ENCODE measurements at regions not wholly inside any gene's neighbourhood (a gene's known extent, or its start where the extent isn't known, plus 50 kb on each side); places are given as distances from the start of the nearest gene placed in this dataset.

DNA sequence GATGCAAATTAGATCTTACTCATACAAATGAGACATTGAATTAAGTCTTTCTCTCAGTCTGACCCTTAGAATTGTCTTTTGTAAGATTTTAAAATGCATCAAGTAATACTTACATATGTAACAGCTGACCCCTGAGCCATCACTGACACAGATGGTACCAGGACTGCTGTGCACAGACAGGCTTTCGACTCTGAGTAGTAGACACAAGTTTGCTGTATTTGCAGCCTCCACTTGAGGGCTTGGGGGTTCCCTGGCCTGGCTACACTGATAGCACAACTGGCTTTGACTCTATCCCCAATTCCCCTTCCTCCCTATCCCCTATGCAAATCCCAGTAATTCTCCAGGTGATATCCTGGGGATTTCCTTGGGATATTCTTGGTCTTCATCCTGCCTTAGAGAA, 200.7 kb downstream of the RPIA start:
- Histone ChIP-seq H3K9ac (ENCODE audit: low read length) (no peak overlapping the region), H4K20me1 (ENCODE audit: insufficient read depth) (no peaks in the 10 kb centered on the region), H3K79me2 (ENCODE audit: insufficient read depth, low read length) (no peaks in the 10 kb centered on the region), H3K4me2 (ENCODE audit: low read length) (no peak overlapping the region), H3K4me1 (ENCODE audit: control insufficient read depth in 1 of 2, insufficient read depth in 2 of 2, low read length in 2 of 2) (no peaks in the 10 kb centered on the region), H3K9me3 (ENCODE audit: control insufficient read depth in 1 of 2, insufficient read depth in 1 of 2, low read depth in 1 of 2, low read length in 2 of 2) (no peaks in the 10 kb centered on the region), H3K4me3 (replicated peaks in 1 of 2; ENCODE audit: low read depth in 1 of 2, low read length in 2 of 2) (no peak overlapping the region), H3K9me2 (ENCODE audit: insufficient read depth) (no peaks in the 10 kb centered on the region), H2AFZ (ENCODE audit: low read depth, low read length, poor library complexity, severe bottlenecking) (no peak overlapping the region), H3K27me3 (ENCODE audit: insufficient read depth, low read length) (peaks cover 17% of the 10 kb centered on the region; the same call in 1 of the 2 replicates), H3K27ac (ENCODE audit: low read depth, low read length) (no peak overlapping the region), H3K36me3 (ENCODE audit: control insufficient read depth in 1 of 2, insufficient read depth in 2 of 2, low read length in 2 of 2) (no peaks in the 10 kb centered on the region)
- intact Hi-C loops (cut with micrococcal nuclease), result no loop called here
- no peak for DNase-seq (ENCODE audit: low read depth, low spot score)
- ATAC-seq, result no peak
- no TSS peak for BruUV-seq (replicated peaks)
- CTCF ChIA-PET, result interaction anchor here (2.0 to 2.1 kb wide), 2 partner anchors 12 kb away, joined by 8 to 11 read pairs; no protein-coding TSS in a partner anchor
- RAD21 ChIA-PET (ENCODE audit: low non-redundant PET in 1 of 2, low total read pairs in 2 of 2, uncharacterized antibody in 2 of 2, unreplicated experiment in 2 of 2), result no interaction called here
- TF ChIP-seq ZFX (IDR thresholded peaks at IDR 0.05) (no peak), ELF1 (IDR thresholded peaks at IDR 0.05; ENCODE audit: borderline replicate concordance, low read depth) (no peak), SIN3A (IDR thresholded peaks at IDR 0.05; ENCODE audit: low read depth) (no peak), EZH2 (IDR thresholded peaks at IDR 0.05) (no peak)
- POLR2A ChIA-PET, result no interaction called here

DNA sequence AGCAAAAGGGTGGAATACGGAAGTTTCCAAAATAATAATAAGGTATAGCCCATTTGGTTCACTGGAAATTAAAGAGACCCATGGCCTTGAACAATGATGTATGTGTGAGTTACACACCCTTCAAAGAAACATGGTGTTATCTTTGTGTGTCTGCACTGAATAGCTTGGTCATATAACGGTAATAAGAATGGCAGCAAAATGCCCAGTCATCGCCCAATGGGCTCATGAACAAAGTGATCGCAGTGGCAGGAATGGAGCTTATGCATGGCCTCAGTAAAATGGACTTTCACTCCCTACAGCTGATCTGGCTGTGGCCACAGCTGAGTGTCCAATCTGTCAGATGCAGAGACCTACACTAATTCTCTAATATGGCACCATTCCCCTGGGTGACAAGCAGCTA, 201.3 kb downstream of the RPIA start:
- H2AFZ ChIP-seq (ENCODE audit: low read depth, low read length, poor library complexity, severe bottlenecking), result no peak overlapping the region
- peaks cover 22% of the 10 kb centered on the region for H3K27me3 ChIP-seq (ENCODE audit: insufficient read depth, low read length)
- H3K36me3 ChIP-seq (ENCODE audit: control insufficient read depth in 1 of 2, insufficient read depth in 2 of 2, low read length in 2 of 2), result no peaks in the 10 kb centered on the region
- no peak overlapping the region for H3K27ac ChIP-seq (ENCODE audit: low read depth, low read length)
- H3K4me1 ChIP-seq (ENCODE audit: control insufficient read depth in 1 of 2, insufficient read depth in 2 of 2, low read length in 2 of 2), result no peaks in the 10 kb centered on the region
- no peaks in the 10 kb centered on the region for H3K79me2 ChIP-seq (ENCODE audit: insufficient read depth, low read length)
- no peaks in the 10 kb centered on the region for H3K9me2 ChIP-seq (ENCODE audit: insufficient read depth)
- TF ChIP-seq, protein P1, sequence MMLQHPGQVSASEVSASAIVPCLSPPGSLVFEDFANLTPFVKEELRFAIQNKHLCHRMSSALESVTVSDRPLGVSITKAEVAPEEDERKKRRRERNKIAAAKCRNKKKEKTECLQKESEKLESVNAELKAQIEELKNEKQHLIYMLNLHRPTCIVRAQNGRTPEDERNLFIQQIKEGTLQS (IDR thresholded peaks at IDR 0.05), result no peak
- POLR2A ChIA-PET, result no interaction called here
- H4K20me1 ChIP-seq (ENCODE audit: insufficient read depth), result no peaks in the 10 kb centered on the region
- no peak for DNase-seq (ENCODE audit: low read depth, low spot score)
- RAD21 ChIA-PET (ENCODE audit: low non-redundant PET in 1 of 2, low total read pairs in 2 of 2, uncharacterized antibody in 2 of 2, unreplicated experiment in 2 of 2), result no interaction called here
- no TSS peak for BruUV-seq (replicated peaks)
- no peak overlapping the region for H3K4me2 ChIP-seq (ENCODE audit: low read length)
- CTCF ChIA-PET, result interaction anchor here (2.0 kb wide), 1 partner anchor 12 kb away, joined by 8 read pairs; no protein-coding TSS in a partner anchor
- H3K9ac ChIP-seq (ENCODE audit: low read length), result no peak overlapping the region
- no peak for ATAC-seq
- no peak overlapping the region for H3K4me3 ChIP-seq (replicated peaks in 1 of 2; ENCODE audit: low read depth in 1 of 2, low read length in 2 of 2)
- H3K9me3 ChIP-seq (ENCODE audit: control insufficient read depth in 1 of 2, insufficient read depth in 1 of 2, low read depth in 1 of 2, low read length in 2 of 2), result no peaks in the 10 kb centered on the region
- intact Hi-C loops (cut with micrococcal nuclease), result no loop called here

All from HCT116 (cell line).